HG03439 (cell line): ENCODE measurements at regions not wholly inside any gene's neighbourhood (a gene's known extent, or its start where the extent isn't known, plus 50 kb on each side); places are given as distances from the start of the nearest gene placed in this dataset.

Source experiments
- ATAC-seq: cut with Tn5 transposase; IDR thresholded peaks from one replicate; pipeline ENCODE4 v1.9.1; 2021; ENCODE audit warnings: mild to moderate bottlenecking, moderate library complexity; ENCODE audit not compliant: unreplicated experiment

GRCh38 chr2:192315543-192315942 lies 120.8 kb upstream of the TMEFF2 start:
- ATAC-seq = no peak

- no peak for ATAC-seq
Observed at GRCh38 chr2:192314800-192315481, 120.2 kb upstream of the TMEFF2 start.

- ATAC-seq = no peak
Observed at GRCh38 chr2:192313773-192314172, 119.0 kb upstream of the TMEFF2 start.

GRCh38 chr2:192311701-192312460 lies 117.1 kb upstream of the TMEFF2 start:
- no peak for ATAC-seq

GRCh38 chr2:192307530-192307929 lies 112.8 kb upstream of the TMEFF2 start:
- no peak for ATAC-seq

GRCh38 chr2:192298664-192299063 lies 103.9 kb upstream of the TMEFF2 start:
- ATAC-seq = no peak

GRCh38 chr2:192292478-192292877 lies 97.7 kb upstream of the TMEFF2 start:
- ATAC-seq = no peak

GRCh38 chr2:192288295-192288694 lies 93.6 kb upstream of the TMEFF2 start:
- ATAC-seq = no peak

GRCh38 chr2:192286093-192286701 lies 91.5 kb upstream of the TMEFF2 start:
- ATAC-seq = no peak

- no peak for ATAC-seq
Observed at GRCh38 chr2:192283450-192283849, 88.7 kb upstream of the TMEFF2 start.

- no peak for ATAC-seq
Observed at GRCh38 chr2:192278701-192279100, 84.0 kb upstream of the TMEFF2 start.

- ATAC-seq = no peak
Observed at GRCh38 chr2:192277494-192278109, 82.9 kb upstream of the TMEFF2 start.

- no peak for ATAC-seq
Observed at GRCh38 chr2:192275632-192276031, 80.9 kb upstream of the TMEFF2 start.

- no peak for ATAC-seq
Observed at GRCh38 chr2:192267484-192267883, 72.8 kb upstream of the TMEFF2 start.

GRCh38 chr2:192265751-192266150 lies 71.0 kb upstream of the TMEFF2 start:
- no peak for ATAC-seq

GRCh38 chr2:192254444-192254843 lies 59.7 kb upstream of the TMEFF2 start:
- no peak for ATAC-seq

- ATAC-seq = no peak
Observed at GRCh38 chr2:192253692-192254091, 59.0 kb upstream of the TMEFF2 start.

- ATAC-seq = no peak
Observed at GRCh38 chr2:192250961-192251360, 56.2 kb upstream of the TMEFF2 start.

GRCh38 chr2:192247456-192247855 lies 52.7 kb upstream of the TMEFF2 start:
- ATAC-seq = no peak

GRCh38 chr2:192246297-192246696 lies 51.6 kb upstream of the TMEFF2 start:
- ATAC-seq = no peak

- ATAC-seq = no peak
Observed at GRCh38 chr2:192245329-192245728, 50.6 kb upstream of the TMEFF2 start.
